Astrocyte (in vitro differentiated cells and primary cell): ENCODE measurements at regions not wholly inside any gene's neighbourhood (a gene's known extent, or its start where the extent isn't known, plus 50 kb on each side); places are given as distances from the start of the nearest gene placed in this dataset.

Experiments
- DNase-seq: peaks from one replicate; pipeline ENCODE4 v3.0.0-alpha.2; 2010; ENCODE audit warnings: low read depth
- FAIRE-seq: peaks from 2 replicates; lab custom pipeline; 2011; peaks lifted over from hg19 to GRCh38; lab: Jason Lieb, UNC
- H2AFZ ChIP-seq: 2 replicates; pipeline ENCODE4 v1.6.0; 2012; ENCODE audit warnings: low read depth, low read length, inconsistent platforms
- H3K27ac ChIP-seq: 2 replicates; pipeline ENCODE4 v1.5.1; 2011; ENCODE audit warnings: low read depth, low read length, inconsistent platforms
- H3K27me3 ChIP-seq: 2 replicates; pipeline ENCODE4 v1.6.0; 2011; ENCODE audit warnings: low read length, inconsistent platforms; ENCODE audit not compliant: insufficient read depth
- H3K36me3 ChIP-seq: 2 replicates; pipeline ENCODE4 v1.5.1; 2011; ENCODE audit warnings: low read length, inconsistent platforms; ENCODE audit not compliant: insufficient read depth
- H3K4me1 ChIP-seq: 2 replicates; pipeline ENCODE4 v1.5.1; 2011; ENCODE audit warnings: low read length, inconsistent platforms; ENCODE audit not compliant: insufficient read depth
- H3K4me2 ChIP-seq: 2 replicates; pipeline ENCODE4 v1.6.0; 2012; ENCODE audit warnings: low read length, inconsistent platforms
- H3K4me3 ChIP-seq: 2 replicates; pipeline ENCODE4 v1.5.1; 2011; ENCODE audit warnings: low read depth, mild to moderate bottlenecking, low read length, inconsistent platforms; ENCODE audit not compliant: insufficient read depth
- H3K79me2 ChIP-seq: 2 replicates; pipeline ENCODE4 v1.6.0; 2012; ENCODE audit warnings: mild to moderate bottlenecking, low read length, inconsistent platforms; ENCODE audit not compliant: insufficient read depth
- H3K9ac ChIP-seq: 2 replicates; pipeline ENCODE4 v1.6.0; 2012; ENCODE audit warnings: mild to moderate bottlenecking, low read length, inconsistent platforms
- H3K9me3 ChIP-seq: 2 replicates; pipeline ENCODE4 v1.5.1; 2012; ENCODE audit warnings: low read depth, mild to moderate bottlenecking, low read length, inconsistent platforms; ENCODE audit not compliant: insufficient read depth
- H4K20me1 ChIP-seq: 2 replicates; pipeline ENCODE4 v1.6.0; 2012; ENCODE audit warnings: low read length, inconsistent platforms; ENCODE audit not compliant: insufficient read depth
- H3K27ac Mint-ChIP-seq: one replicate; pipeline ENCODE4 v1.8.0; 2021; ENCODE audit warnings: mild to moderate bottlenecking, mixed read lengths; ENCODE audit not compliant: unreplicated experiment
- H3K27me3 Mint-ChIP-seq: one replicate; pipeline ENCODE4 v1.8.0; 2021; ENCODE audit warnings: low read depth, mixed read lengths; ENCODE audit not compliant: unreplicated experiment
- H3K36me3 Mint-ChIP-seq: one replicate; pipeline ENCODE4 v1.8.0; 2021; ENCODE audit warnings: low read depth, mixed read lengths; ENCODE audit not compliant: unreplicated experiment
- H3K4me1 Mint-ChIP-seq: one replicate; pipeline ENCODE4 v1.8.0; 2021; ENCODE audit warnings: low read depth, mixed read lengths; ENCODE audit not compliant: unreplicated experiment
- H3K4me3 Mint-ChIP-seq: one replicate; pipeline ENCODE4 v1.8.0; 2021; ENCODE audit warnings: mild to moderate bottlenecking, moderate library complexity, mixed read lengths; ENCODE audit not compliant: unreplicated experiment
- H3K9me3 Mint-ChIP-seq: one replicate; pipeline ENCODE4 v1.8.0; 2021; ENCODE audit warnings: mild to moderate bottlenecking, mixed read lengths; ENCODE audit not compliant: unreplicated experiment
- EZH2 ChIP-seq: IDR thresholded peaks from 2 replicates; pipeline ENCODE4 v1.6.1; 2012; ENCODE audit warnings: mild to moderate bottlenecking, low read length, inconsistent platforms; ENCODE audit not compliant: insufficient read depth
- TF ChIP-seq, protein P1 (sequence below): IDR thresholded peaks from 2 replicates; pipeline ENCODE4 v1.5.1; 2011; ENCODE audit warnings: low read depth, mild to moderate bottlenecking, inconsistent platforms, low read length, moderate library complexity; ENCODE audit not compliant: insufficient read depth

GRCh38 chr5:174305241-174305681 is 259.8 kb downstream of the NSG2 start:
- Histone ChIP-seq H3K9ac (no peak overlapping the region), H3K4me2 (no peak overlapping the region), H3K27me3 (no peaks in the 10 kb centered on the region), H3K27ac (no peak overlapping the region), H4K20me1 (no peaks in the 10 kb centered on the region), H2AFZ (no peak overlapping the region), H3K4me3 (no peak overlapping the region), H3K79me2 (no peaks in the 10 kb centered on the region), H3K4me1 (no peaks in the 10 kb centered on the region), H3K36me3 (no peaks in the 10 kb centered on the region), H3K9me3 (no peaks in the 10 kb centered on the region)
- H3K36me3 Mint-ChIP-seq = no peaks in the 10 kb centered on the region
- H3K9me3 Mint-ChIP-seq = no peaks in the 10 kb centered on the region
- no peak for TF ChIP-seq EZH2
- TF ChIP-seq, protein P1, sequence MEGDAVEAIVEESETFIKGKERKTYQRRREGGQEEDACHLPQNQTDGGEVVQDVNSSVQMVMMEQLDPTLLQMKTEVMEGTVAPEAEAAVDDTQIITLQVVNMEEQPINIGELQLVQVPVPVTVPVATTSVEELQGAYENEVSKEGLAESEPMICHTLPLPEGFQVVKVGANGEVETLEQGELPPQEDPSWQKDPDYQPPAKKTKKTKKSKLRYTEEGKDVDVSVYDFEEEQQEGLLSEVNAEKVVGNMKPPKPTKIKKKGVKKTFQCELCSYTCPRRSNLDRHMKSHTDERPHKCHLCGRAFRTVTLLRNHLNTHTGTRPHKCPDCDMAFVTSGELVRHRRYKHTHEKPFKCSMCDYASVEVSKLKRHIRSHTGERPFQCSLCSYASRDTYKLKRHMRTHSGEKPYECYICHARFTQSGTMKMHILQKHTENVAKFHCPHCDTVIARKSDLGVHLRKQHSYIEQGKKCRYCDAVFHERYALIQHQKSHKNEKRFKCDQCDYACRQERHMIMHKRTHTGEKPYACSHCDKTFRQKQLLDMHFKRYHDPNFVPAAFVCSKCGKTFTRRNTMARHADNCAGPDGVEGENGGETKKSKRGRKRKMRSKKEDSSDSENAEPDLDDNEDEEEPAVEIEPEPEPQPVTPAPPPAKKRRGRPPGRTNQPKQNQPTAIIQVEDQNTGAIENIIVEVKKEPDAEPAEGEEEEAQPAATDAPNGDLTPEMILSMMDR = no peak
- H3K4me1 Mint-ChIP-seq = peaks cover 18% of the 10 kb centered on the region
- DNase-seq (no peak), FAIRE-seq (no peak)
- H3K27ac Mint-ChIP-seq = no peak overlapping the region
- H3K4me3 Mint-ChIP-seq = no peak overlapping the region
- H3K27me3 Mint-ChIP-seq = peaks cover 25% of the 10 kb centered on the region

DNA sequence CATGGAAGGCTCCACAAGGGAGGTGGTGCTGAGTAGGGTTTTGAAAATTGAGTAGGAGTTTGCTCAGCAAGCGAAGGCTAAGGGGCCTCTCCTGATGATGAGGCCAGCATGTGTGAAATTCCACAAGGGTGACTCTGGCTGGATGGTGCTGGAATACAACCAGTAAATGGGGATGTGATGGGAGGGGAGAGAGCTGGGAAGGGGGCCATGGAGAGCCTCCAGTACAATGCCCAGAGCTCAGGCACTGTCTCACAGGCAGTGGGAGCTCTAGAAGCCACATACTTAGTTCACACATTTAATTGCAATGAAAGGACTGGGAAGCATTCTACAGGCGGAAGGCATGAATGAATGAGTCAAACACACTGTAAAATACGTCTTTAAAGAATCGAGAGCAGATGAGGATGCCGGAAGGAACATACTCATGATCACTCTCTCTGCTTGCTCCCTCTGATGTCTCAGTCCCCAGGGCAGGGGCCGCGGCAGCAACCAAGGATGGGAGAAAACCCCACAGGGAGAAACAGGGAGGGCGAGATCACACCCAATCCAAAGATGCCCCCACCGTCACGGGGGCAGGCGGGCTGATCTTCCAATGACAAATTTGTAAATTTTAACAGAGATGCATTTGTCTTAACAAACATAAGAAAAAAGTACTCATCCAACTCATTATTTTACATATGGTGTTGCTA is 261.0 kb downstream of the NSG2 start:
- H3K9me3 Mint-ChIP-seq = no peaks in the 10 kb centered on the region
- Histone ChIP-seq H2AFZ (peak overlapping the region; percentile 2), H3K9ac (no peak overlapping the region), H3K36me3 (no peaks in the 10 kb centered on the region), H3K9me3 (no peaks in the 10 kb centered on the region), H3K4me1 (peaks cover 1% of the 10 kb centered on the region), H3K4me2 (no peak overlapping the region), H3K4me3 (no peak overlapping the region), H3K27ac (no peak overlapping the region), H4K20me1 (no peaks in the 10 kb centered on the region), H3K79me2 (no peaks in the 10 kb centered on the region), H3K27me3 (no peaks in the 10 kb centered on the region)
- peak overlapping the region; percentile 54 for H3K27ac Mint-ChIP-seq
- peaks cover 24% of the 10 kb centered on the region for H3K27me3 Mint-ChIP-seq
- H3K4me3 Mint-ChIP-seq = peak overlapping the region; percentile 18
- peaks cover 21% of the 10 kb centered on the region for H3K4me1 Mint-ChIP-seq
- H3K36me3 Mint-ChIP-seq = no peaks in the 10 kb centered on the region
- TF ChIP-seq, protein P1 = no peak
- no peak for TF ChIP-seq EZH2
- FAIRE-seq (no peak), DNase-seq (peak; percentile 29)

GRCh38 chr5:174307031-174307408 is 261.5 kb downstream of the NSG2 start:
- Mint-ChIP-seq H3K9me3 (no peaks in the 10 kb centered on the region), H3K27me3 (peaks cover 24% of the 10 kb centered on the region), H3K36me3 (no peaks in the 10 kb centered on the region)

More at GRCh38 chr5:174307031-174307408, 261.5 kb downstream of the NSG2 start:
- H2AFZ ChIP-seq = no peak overlapping the region
- no peaks in the 10 kb centered on the region for H3K79me2 ChIP-seq
- peaks cover 4% of the 10 kb centered on the region for H3K4me1 ChIP-seq
- no peak overlapping the region for H3K4me3 Mint-ChIP-seq
- H3K36me3 ChIP-seq = no peaks in the 10 kb centered on the region
- no peak for DNase-seq
- no peaks in the 10 kb centered on the region for H3K27me3 ChIP-seq
- H3K27ac ChIP-seq = no peak overlapping the region
- no peak for TF ChIP-seq EZH2
- TF ChIP-seq, protein P1 = no peak
- no peak overlapping the region for H3K9ac ChIP-seq
- H4K20me1 ChIP-seq = no peaks in the 10 kb centered on the region
- no peak for FAIRE-seq
- H3K4me2 ChIP-seq = no peak overlapping the region
- H3K9me3 ChIP-seq = no peaks in the 10 kb centered on the region
- H3K4me1 Mint-ChIP-seq = peaks cover 21% of the 10 kb centered on the region
- H3K4me3 ChIP-seq = no peak overlapping the region
- peak overlapping the region; percentile 14 for H3K27ac Mint-ChIP-seq
